Adipose tissue (tissue), 3 donors: ENCODE measurements at regions not wholly inside any gene's neighbourhood (a gene's known extent, or its start where the extent isn't known, plus 50 kb on each side); places are given as distances from the start of the nearest gene placed in this dataset.

Source experiments
- H3K27ac ChIP-seq: one replicate; pipeline ENCODE4 v1.5.1; 2013; ENCODE audit warnings: low read depth, low read length
- WGBS, 3 donors: extraction: QIAGEN DNeasy Blood & Tissue Kit; methylation state at CpG; one replicate each; pipeline ENCODE4 v1.1.7; 2013; 5-methylcytosine and 5-hydroxymethylcytosine counted together
- donor health status: healthy with polysubstance abuse.
- donor health status: Bipolar disorder and iron deficiency.
- donor health status: healthy.

- 91 to 100% (median 98%) methylated on average over 1 of the region's 1 CpG for WGBS, 3 donors
- no peak overlapping the region for H3K27ac ChIP-seq
These were observed 53.5 kb upstream of the PROK2 start for GRCh38 chr3:71838406-71838805.
